Spleen (tissue), 7 donors: ENCODE measurements at regions not wholly inside any gene's neighbourhood (a gene's known extent, or its start where the extent isn't known, plus 50 kb on each side); places are given as distances from the start of the nearest gene placed in this dataset.

Experiments used
- POLR2A ChIP-seq, 3 donors: fragments of 450-650 bp; IDR thresholded peaks; one replicate each; pipeline ENCODE4 v1.5.1; 2017; ENCODE audit warnings: antibody characterized with exemption in 3 of 3, mild to moderate bottlenecking in 1 of 3
- POLR2AphosphoS5 ChIP-seq, 3 donors: sonication (generic); formaldehyde crosslinking; IDR thresholded peaks; one replicate each; pipeline ENCODE4 v1.5.1; 2017; ENCODE audit warnings: antibody characterized with exemption in 3 of 3
- TF ChIP-seq, protein P1 (sequence below), 11 experiments: fragments of 200-600 bp in 7 of 11; fragments of 450-650 bp in 4 of 11; sonication (generic) in 4 of 11; IDR thresholded peaks in 8 of 11; conservative IDR thresholded peaks in 3 of 11; 1 replicate in 7 of 11; 2 replicates in 4 of 11; pipeline versions ENCODE4 v1.4.0 to v1.8.0; 2016 to 2021; ENCODE audit warnings: antibody characterized with exemption in 11 of 11, inconsistent platforms in 4 of 11, mild to moderate bottlenecking in 1 of 11
- donor health status: DM: no; HTN: no; CAD: no; lungs with moderate emphysema.
- donor health status: DM: no; HTN: no; CAD: no.
- donor health status: DM: no; HTN: no; CAD: no.

DNA sequence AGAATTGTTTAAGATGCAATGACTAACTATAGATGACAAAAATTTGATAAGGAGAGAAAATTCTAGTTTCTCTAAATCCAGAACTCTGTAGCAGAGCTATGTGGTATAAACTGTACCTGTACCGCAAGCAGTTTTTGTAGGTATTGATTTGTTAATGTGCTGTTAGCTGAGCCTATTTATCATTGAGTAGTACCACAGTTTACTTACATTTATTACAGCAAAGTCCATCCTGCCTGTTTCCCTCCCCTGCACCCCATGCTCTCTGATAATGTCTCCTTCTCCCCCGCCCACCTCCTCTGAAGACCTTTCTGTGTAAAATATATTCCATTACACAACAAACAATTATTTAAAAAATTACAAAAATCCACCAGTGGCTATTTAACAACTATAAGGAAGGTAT, 170.6 kb downstream of the RNF152 start:
- TF ChIP-seq POLR2AphosphoS5 (IDR thresholded peaks at IDR 0.05) (no peak), POLR2A (IDR thresholded peaks at IDR 0.05) (no peak)
- TF ChIP-seq, protein P1, sequence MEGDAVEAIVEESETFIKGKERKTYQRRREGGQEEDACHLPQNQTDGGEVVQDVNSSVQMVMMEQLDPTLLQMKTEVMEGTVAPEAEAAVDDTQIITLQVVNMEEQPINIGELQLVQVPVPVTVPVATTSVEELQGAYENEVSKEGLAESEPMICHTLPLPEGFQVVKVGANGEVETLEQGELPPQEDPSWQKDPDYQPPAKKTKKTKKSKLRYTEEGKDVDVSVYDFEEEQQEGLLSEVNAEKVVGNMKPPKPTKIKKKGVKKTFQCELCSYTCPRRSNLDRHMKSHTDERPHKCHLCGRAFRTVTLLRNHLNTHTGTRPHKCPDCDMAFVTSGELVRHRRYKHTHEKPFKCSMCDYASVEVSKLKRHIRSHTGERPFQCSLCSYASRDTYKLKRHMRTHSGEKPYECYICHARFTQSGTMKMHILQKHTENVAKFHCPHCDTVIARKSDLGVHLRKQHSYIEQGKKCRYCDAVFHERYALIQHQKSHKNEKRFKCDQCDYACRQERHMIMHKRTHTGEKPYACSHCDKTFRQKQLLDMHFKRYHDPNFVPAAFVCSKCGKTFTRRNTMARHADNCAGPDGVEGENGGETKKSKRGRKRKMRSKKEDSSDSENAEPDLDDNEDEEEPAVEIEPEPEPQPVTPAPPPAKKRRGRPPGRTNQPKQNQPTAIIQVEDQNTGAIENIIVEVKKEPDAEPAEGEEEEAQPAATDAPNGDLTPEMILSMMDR (IDR thresholded peaks at IDR 0.05 in 8 of 11, conservative IDR thresholded peaks at IDR 0.05 in 3 of 11): no peak
